ENCODE measurements at regions not wholly inside any gene's neighbourhood (a gene's known extent, or its start where the extent isn't known, plus 50 kb on each side); places are given as distances from the start of the nearest gene placed in this dataset.

DNA sequence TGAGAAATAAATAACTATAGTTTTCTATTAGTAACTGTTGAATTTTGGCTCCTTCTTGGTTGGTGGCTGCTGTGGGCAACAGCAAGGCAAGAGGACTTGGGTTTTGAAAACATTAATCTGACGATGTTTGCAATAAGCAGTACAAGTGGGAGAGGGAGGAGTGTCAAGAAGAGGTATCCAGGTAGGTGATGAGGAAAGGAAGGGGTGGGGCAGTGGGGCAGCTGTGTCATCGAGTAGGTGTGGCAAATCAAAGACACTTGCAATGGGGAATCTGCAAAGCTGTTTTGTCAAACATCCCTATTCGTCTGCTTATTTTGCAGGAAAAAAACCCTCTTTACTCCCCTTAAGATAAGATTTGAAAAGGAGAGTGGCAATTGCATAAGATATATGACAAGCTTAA is 171.9 kb upstream of the MAP3K7 start:
- DNase-seq (no peak), ATAC-seq (no peak)
- no peak overlapping the region for H3K27ac Mint-ChIP-seq
- H3K27me3 Mint-ChIP-seq = peaks cover 6% of the 10 kb centered on the region
- no peaks in the 10 kb centered on the region for H3K4me1 Mint-ChIP-seq
- no peak overlapping the region for H3K4me3 Mint-ChIP-seq
- no peaks in the 10 kb centered on the region for H3K9me3 Mint-ChIP-seq (ENCODE audit: low read depth)
- CTCF ChIA-PET = no interaction called here
- H3K36me3 Mint-ChIP-seq = no peaks in the 10 kb centered on the region

DNA sequence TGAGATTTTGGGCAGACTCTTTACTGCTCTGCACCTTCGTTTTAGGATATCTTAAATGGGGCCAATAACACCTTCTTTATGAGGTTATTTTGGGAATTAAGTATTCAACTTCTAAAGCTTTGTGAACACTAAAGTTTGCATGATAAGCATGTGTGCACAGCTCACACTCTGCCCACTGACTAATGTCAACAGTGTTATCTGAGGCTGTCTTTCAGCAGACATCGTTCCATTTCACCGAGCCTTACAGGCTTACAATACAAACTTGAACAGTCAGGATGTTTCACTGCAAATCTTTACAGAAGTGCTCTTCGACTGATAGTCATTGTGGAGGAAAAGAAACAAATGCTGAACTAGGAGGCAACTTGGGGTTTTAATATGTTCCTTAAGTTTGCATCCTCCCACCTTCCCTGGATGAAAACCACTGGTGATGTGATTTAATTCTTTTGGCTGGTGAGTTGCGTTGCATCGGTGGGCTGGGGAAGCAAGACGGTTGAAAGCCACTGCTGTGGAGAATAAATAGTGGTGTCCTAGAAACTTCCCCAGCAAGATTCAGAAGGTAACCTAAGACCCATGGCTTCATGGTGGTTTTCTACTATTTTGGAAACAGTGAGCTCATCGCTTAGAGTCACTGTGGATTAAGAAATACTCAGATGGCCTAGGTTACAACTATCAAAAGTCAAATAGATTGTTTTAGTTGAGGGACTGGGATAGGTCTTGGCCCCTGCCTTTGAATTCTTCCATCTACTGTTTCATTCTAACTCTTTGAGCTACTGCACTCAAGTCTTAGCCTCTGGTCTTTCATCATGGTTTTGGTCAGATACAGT is 167.2 kb upstream of the MAP3K7 start:
- Mint-ChIP-seq H3K27me3 (peaks cover 6% of the 10 kb centered on the region), H3K4me1 (no peaks in the 10 kb centered on the region), H3K9me3 (ENCODE audit: low read depth) (no peaks in the 10 kb centered on the region), H3K36me3 (no peaks in the 10 kb centered on the region), H3K27ac (no peak overlapping the region), H3K4me3 (no peak overlapping the region)
- no peak for ATAC-seq
- DNase-seq = no peak
- CTCF ChIA-PET = no interaction called here

DNA sequence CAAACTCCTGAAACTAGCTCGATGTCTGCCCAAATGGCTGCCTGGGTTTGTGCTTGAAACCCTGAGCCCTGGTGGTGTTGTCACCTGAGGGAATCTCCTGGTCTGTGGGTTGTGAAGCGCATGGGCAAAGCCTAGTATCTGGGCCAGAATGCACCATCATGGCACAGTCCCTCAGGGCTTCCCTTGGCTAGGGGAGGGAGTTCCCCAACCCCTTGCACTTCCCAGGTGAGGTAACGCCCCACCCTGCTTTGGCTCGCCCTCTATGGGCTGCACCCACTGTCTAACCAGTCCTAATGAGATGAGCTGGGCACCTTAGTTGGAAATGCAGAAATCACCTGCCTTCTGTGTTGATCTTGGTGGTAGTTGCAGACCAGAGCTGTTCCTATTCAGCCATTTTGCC is 152.9 kb upstream of the MAP3K7 start:
- no peak for ATAC-seq
- Mint-ChIP-seq H3K4me1 (no peaks in the 10 kb centered on the region), H3K36me3 (no peaks in the 10 kb centered on the region), H3K27me3 (peaks cover 2% of the 10 kb centered on the region), H3K9me3 (ENCODE audit: low read depth) (no peaks in the 10 kb centered on the region), H3K27ac (no peak overlapping the region), H3K4me3 (no peak overlapping the region)
- DNase-seq = no peak
- CTCF ChIA-PET = no interaction called here

GRCh38 chr6:90739339-90739738 is 152.5 kb upstream of the MAP3K7 start:
- H3K4me1 Mint-ChIP-seq = no peaks in the 10 kb centered on the region
- peaks cover 2% of the 10 kb centered on the region for H3K27me3 Mint-ChIP-seq
- ATAC-seq (no peak), DNase-seq (no peak)
- CTCF ChIA-PET = no interaction called here
- no peak overlapping the region for H3K4me3 Mint-ChIP-seq
- H3K27ac Mint-ChIP-seq = no peak overlapping the region
- H3K9me3 Mint-ChIP-seq (ENCODE audit: low read depth) = no peaks in the 10 kb centered on the region
- no peaks in the 10 kb centered on the region for H3K36me3 Mint-ChIP-seq

GRCh38 chr6:90730151-90730673 is 143.3 kb upstream of the MAP3K7 start:
- CTCF ChIA-PET = no interaction called here
- Mint-ChIP-seq H3K27ac (no peak overlapping the region), H3K4me3 (no peak overlapping the region), H3K9me3 (ENCODE audit: low read depth) (no peaks in the 10 kb centered on the region), H3K4me1 (no peaks in the 10 kb centered on the region), H3K36me3 (no peaks in the 10 kb centered on the region), H3K27me3 (peaks cover 6% of the 10 kb centered on the region)
- ATAC-seq (no peak), DNase-seq (no peak)

DNA sequence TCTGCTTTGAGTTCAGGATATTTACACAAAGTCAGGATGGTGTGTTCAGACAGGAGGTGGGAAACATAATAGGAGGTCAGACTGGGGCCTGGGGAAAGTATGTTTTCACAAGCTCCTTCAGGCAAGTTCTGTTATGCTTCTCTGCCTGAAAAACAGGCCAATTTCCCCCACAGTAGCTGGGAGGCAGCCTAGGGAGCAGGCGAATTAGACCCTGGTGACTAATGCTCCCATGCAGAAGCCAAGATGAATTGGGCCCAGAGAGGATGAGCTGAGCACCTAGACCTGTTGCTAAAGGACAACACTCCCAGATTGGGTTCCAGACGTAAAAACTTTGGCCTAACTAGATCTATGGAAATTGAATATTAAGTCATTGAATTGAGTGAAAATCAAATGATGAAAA is 142.2 kb upstream of the MAP3K7 start:
- CTCF ChIA-PET = no interaction called here
- DNase-seq = no peak
- H3K27me3 Mint-ChIP-seq = peaks cover 6% of the 10 kb centered on the region
- no peaks in the 10 kb centered on the region for H3K9me3 Mint-ChIP-seq (ENCODE audit: low read depth)
- no peak overlapping the region for H3K4me3 Mint-ChIP-seq
- H3K4me1 Mint-ChIP-seq = no peaks in the 10 kb centered on the region
- H3K36me3 Mint-ChIP-seq = no peaks in the 10 kb centered on the region
- ATAC-seq = no peak
- no peak overlapping the region for H3K27ac Mint-ChIP-seq

DNA sequence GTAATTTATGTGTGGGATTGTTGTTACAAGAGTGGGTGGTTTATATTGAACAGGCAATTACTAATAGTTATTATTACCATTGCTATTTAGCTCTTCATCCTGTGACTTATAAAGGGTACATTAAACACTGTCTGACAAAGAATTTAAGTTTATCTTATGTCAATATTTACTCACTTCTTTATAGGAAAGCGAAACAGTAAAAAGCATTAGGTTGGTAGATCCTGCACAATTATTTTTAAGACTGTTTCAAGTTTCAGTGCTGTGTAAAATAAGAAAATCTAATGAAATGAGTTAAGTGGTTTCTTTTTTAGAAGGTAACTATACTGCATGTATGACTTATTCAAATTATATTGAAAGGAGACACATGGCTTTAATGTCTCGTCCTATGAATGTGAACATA is 135.8 kb upstream of the MAP3K7 start:
- Mint-ChIP-seq H3K27me3 (peaks cover 7% of the 10 kb centered on the region), H3K27ac (no peak overlapping the region), H3K9me3 (ENCODE audit: low read depth) (no peaks in the 10 kb centered on the region), H3K4me3 (no peak overlapping the region), H3K4me1 (no peaks in the 10 kb centered on the region), H3K36me3 (no peaks in the 10 kb centered on the region)
- CTCF ChIA-PET = no interaction called here
- DNase-seq = no peak
- ATAC-seq = no peak

DNA sequence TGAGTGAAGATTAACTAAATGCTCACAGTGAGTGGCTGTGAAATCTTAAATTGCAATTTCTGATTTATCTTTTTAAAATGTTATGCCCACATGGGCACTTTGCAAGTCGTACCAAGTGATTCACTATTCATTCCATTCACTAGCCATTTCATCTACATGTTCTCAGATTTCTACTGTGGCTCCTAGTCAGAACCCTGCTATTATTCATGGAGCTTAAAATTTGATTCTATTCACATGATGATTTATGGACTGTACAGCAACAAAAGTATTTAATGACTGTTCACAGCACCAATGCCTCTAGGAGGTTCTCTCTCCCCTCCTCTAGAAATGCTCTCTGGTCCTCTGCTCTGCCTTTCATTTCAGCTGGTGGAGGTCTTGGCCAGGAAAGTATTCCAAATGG is 133.5 kb upstream of the MAP3K7 start:
- H3K4me1 Mint-ChIP-seq = no peaks in the 10 kb centered on the region
- DNase-seq (no peak), ATAC-seq (no peak)
- H3K27me3 Mint-ChIP-seq = peaks cover 16% of the 10 kb centered on the region
- H3K36me3 Mint-ChIP-seq = no peaks in the 10 kb centered on the region
- no peak overlapping the region for H3K4me3 Mint-ChIP-seq
- H3K9me3 Mint-ChIP-seq (ENCODE audit: low read depth) = no peaks in the 10 kb centered on the region
- H3K27ac Mint-ChIP-seq = no peak overlapping the region
- CTCF ChIA-PET = no interaction called here

GRCh38 chr6:90719321-90720195 is 132.7 kb upstream of the MAP3K7 start:
- Mint-ChIP-seq H3K4me1 (no peaks in the 10 kb centered on the region), H3K36me3 (no peaks in the 10 kb centered on the region), H3K27ac (no peak overlapping the region), H3K9me3 (ENCODE audit: low read depth) (no peaks in the 10 kb centered on the region), H3K4me3 (no peak overlapping the region), H3K27me3 (peaks cover 16% of the 10 kb centered on the region)
- ATAC-seq (no peak), DNase-seq (no peak)
- CTCF ChIA-PET = no interaction called here

DNA sequence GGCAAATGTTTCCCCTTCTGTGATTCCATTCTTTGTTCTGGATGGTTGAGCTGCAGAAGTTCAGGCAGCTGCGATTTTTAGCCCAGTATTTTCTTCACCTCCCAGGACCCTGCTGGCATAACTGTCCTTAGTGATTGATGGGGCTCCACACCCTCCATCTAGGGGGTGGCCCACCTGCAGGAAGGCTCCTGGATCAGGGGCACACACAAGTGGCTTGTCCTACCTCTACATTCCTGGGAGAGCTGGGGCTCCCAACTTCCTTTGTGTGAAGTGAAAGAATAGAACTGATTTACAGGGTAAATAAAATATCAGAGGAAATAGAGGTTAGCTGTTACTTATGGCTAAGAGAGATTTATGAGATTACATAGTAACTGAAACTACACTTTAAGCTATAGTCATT is 129.5 kb upstream of the MAP3K7 start:
- Mint-ChIP-seq H3K4me1 (no peaks in the 10 kb centered on the region), H3K27me3 (peaks cover 21% of the 10 kb centered on the region), H3K27ac (no peak overlapping the region), H3K36me3 (no peaks in the 10 kb centered on the region), H3K4me3 (no peak overlapping the region), H3K9me3 (ENCODE audit: low read depth) (no peaks in the 10 kb centered on the region)
- no peak for DNase-seq
- ATAC-seq = no peak
- CTCF ChIA-PET = no interaction called here

- CTCF ChIA-PET = no interaction called here
- no peak for DNase-seq
- Mint-ChIP-seq H3K27me3 (peaks cover 26% of the 10 kb centered on the region), H3K27ac (no peak overlapping the region), H3K4me1 (no peaks in the 10 kb centered on the region), H3K36me3 (no peaks in the 10 kb centered on the region), H3K4me3 (no peak overlapping the region), H3K9me3 (ENCODE audit: low read depth) (no peaks in the 10 kb centered on the region)
- no peak for ATAC-seq
Observed at GRCh38 chr6:90715093-90715655, 128.3 kb upstream of the MAP3K7 start.

DNA sequence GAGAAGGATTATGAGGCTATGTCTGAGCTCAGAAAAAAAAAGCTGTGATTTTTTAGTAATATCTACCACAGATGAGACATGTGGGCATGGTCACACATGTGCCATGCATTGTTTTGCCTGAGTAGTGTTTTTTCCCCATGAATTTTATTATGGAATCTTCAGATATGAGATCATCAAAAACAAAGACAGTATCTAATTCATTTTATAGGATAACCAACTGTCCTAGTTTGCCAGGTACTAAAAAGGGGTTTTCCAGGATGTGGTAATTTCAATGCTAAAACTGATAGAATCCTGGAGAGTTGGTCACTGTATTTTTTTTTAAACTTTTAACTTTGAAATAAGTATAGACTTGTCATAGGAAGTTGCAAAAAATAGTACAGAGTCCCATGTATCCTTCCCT is 127.4 kb upstream of the MAP3K7 start:
- ATAC-seq = no peak
- Mint-ChIP-seq H3K4me3 (no peak overlapping the region), H3K4me1 (no peaks in the 10 kb centered on the region), H3K27me3 (peaks cover 22% of the 10 kb centered on the region), H3K9me3 (ENCODE audit: low read depth) (no peaks in the 10 kb centered on the region), H3K27ac (no peak overlapping the region), H3K36me3 (no peaks in the 10 kb centered on the region)
- no peak for DNase-seq
- CTCF ChIA-PET = no interaction called here

DNA sequence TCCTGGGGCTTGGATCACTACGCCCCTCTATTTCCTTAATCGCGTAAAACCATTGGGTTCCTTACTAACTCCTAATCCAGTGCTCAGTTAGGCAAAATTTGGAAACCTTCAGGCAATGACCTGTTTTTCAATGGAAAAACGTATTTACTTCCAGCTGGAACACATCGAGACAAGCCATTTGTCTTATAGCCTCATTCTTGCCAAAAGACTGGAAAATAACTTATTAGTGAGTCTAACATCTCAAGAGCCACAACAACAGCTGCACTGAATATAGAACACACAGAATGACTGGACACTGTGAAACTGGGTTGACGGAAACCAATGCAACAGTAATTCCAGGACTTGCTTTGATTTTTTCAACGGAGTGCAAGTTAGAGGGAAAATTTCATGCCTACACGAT is 125.2 kb upstream of the MAP3K7 start:
- CTCF ChIA-PET = no interaction called here
- ATAC-seq = no peak
- no peaks in the 10 kb centered on the region for H3K9me3 Mint-ChIP-seq (ENCODE audit: low read depth)
- H3K27ac Mint-ChIP-seq = no peak overlapping the region
- no peaks in the 10 kb centered on the region for H3K4me1 Mint-ChIP-seq
- peaks cover 19% of the 10 kb centered on the region for H3K27me3 Mint-ChIP-seq
- H3K4me3 Mint-ChIP-seq = no peak overlapping the region
- H3K36me3 Mint-ChIP-seq = no peaks in the 10 kb centered on the region
- DNase-seq = no peak
